Spleen (tissue), 7 donors: ENCODE measurements at regions not wholly inside any gene's neighbourhood (a gene's known extent, or its start where the extent isn't known, plus 50 kb on each side); places are given as distances from the start of the nearest gene placed in this dataset.

ENCODE experiments used
- POLR2A ChIP-seq, 3 donors: fragments of 450-650 bp; IDR thresholded peaks; one replicate each; pipeline ENCODE4 v1.5.1; 2017; ENCODE audit warnings: antibody characterized with exemption in 3 of 3, mild to moderate bottlenecking in 1 of 3
- TF ChIP-seq, protein P1 (sequence below), 11 experiments: fragments of 200-600 bp in 7 of 11; fragments of 450-650 bp in 4 of 11; sonication (generic) in 4 of 11; IDR thresholded peaks in 8 of 11; conservative IDR thresholded peaks in 3 of 11; 1 replicate in 7 of 11; 2 replicates in 4 of 11; pipeline versions ENCODE4 v1.4.0 to v1.8.0; 2016 to 2021; ENCODE audit warnings: antibody characterized with exemption in 11 of 11, inconsistent platforms in 4 of 11, mild to moderate bottlenecking in 1 of 11
- donor health status: DM: no; HTN: no; CAD: no; lungs with moderate emphysema.
- donor health status: DM: no; HTN: no; CAD: no.
- donor health status: DM: no; HTN: no; CAD: no.

DNA sequence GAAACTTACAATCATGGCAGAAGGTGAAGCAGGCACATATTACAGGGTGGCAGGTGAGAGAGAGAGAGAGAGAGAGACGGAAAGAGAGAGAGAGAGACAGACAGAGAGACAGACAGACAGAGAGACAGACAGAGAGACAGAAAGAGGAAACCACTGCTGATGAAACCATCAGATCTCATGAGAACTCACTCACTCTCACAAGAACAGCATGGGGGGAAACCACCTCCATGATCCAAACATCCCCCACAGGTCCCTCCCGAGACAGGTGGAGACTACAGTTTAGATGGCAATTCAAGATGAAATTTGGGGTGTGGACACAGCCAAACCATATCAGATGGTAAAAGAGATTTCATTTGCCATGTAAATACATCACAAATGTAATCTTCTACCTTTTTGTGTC is 708.1 kb downstream of the MRPL39 start:
- TF ChIP-seq, protein P1, sequence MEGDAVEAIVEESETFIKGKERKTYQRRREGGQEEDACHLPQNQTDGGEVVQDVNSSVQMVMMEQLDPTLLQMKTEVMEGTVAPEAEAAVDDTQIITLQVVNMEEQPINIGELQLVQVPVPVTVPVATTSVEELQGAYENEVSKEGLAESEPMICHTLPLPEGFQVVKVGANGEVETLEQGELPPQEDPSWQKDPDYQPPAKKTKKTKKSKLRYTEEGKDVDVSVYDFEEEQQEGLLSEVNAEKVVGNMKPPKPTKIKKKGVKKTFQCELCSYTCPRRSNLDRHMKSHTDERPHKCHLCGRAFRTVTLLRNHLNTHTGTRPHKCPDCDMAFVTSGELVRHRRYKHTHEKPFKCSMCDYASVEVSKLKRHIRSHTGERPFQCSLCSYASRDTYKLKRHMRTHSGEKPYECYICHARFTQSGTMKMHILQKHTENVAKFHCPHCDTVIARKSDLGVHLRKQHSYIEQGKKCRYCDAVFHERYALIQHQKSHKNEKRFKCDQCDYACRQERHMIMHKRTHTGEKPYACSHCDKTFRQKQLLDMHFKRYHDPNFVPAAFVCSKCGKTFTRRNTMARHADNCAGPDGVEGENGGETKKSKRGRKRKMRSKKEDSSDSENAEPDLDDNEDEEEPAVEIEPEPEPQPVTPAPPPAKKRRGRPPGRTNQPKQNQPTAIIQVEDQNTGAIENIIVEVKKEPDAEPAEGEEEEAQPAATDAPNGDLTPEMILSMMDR (IDR thresholded peaks at IDR 0.05 in 8 of 11, conservative IDR thresholded peaks at IDR 0.05 in 3 of 11) = no peak
- no peak for TF ChIP-seq POLR2A (IDR thresholded peaks at IDR 0.05)
